ENCODE measurements at regions not wholly inside any gene's neighbourhood (a gene's known extent, or its start where the extent isn't known, plus 50 kb on each side); places are given as distances from the start of the nearest gene placed in this dataset.

DNA sequence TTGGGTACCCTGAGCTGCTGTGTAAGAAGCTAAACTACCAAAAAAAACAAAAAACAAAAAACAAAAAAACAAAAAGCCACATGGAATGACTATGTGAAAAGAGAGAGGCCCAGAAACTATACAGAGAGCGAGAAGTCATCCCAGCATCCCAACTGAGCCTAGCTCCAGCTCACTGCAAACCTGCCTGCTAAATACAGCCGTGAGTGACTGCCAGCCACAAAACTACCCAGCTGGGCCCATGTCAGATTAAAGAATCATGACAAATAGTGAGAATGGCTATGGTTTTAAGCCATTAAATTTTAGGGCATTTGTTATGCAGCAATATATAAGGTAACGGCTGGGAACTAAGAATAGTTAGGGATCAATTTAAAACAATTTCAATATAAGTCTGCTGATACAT, 335.1 kb upstream of the PDE4D start:
- ChIA-PET CTCF (no interaction called here), POLR2A (no interaction called here)
- Mint-ChIP-seq H3K9me3 (ENCODE audit: low read depth) (no peaks in the 10 kb centered on the region), H3K27ac (no peak overlapping the region), H3K4me3 (no peak overlapping the region), H3K27me3 (no peaks in the 10 kb centered on the region), H3K4me1 (no peaks in the 10 kb centered on the region), H3K36me3 (ENCODE audit: low read depth) (no peaks in the 10 kb centered on the region)
- intact Hi-C loops (cut with DNase I, micrococcal nuclease) = no loop called here
- DNase-seq = no peak
- no peak for ATAC-seq

DNA sequence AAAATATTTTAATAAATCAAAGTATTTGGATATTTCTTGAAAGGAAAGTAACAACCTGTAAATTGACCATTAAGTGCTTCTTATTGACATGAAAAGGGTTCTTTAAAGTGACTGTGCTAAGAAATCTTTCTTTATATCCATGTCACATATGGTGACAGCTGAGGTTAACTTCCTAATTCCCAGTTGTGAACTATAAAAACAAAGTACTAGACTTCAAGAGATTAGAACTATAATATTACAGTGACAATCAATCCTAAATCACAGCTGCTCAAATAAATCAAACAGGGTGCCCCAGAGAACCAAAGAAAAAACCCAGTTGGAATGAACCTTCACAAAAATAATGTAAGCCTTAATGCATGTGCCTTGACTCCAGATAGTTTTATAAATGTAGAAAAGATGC, 332.6 kb upstream of the PDE4D start:
- H3K27me3 Mint-ChIP-seq = no peaks in the 10 kb centered on the region
- ChIA-PET POLR2A (no interaction called here), CTCF (no interaction called here)
- ATAC-seq (no peak), DNase-seq (no peak)
- no peaks in the 10 kb centered on the region for H3K4me1 Mint-ChIP-seq
- H3K36me3 Mint-ChIP-seq (ENCODE audit: low read depth) = no peaks in the 10 kb centered on the region
- intact Hi-C loops (cut with DNase I, micrococcal nuclease) = no loop called here
- H3K4me3 Mint-ChIP-seq = no peak overlapping the region
- no peaks in the 10 kb centered on the region for H3K9me3 Mint-ChIP-seq (ENCODE audit: low read depth)
- H3K27ac Mint-ChIP-seq = no peak overlapping the region

DNA sequence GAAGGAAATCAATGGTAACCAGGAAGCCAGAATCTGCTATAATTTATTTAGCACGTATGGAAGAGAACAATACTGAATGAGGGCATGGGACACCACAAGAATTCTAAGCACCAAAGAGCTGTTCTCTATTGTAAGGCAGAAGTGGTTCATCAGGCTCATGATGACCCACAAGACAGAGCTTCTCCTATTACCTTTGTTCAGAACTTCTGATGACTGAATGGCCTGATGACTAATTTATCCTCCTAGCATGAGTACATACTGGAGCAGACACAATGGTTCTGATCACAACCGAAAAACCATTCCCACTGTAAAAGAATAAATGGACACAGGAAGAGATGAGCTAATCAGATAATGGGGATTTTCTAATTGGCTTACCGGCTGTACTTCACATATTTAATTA, 329.8 kb upstream of the PDE4D start:
- CTCF ChIA-PET = interaction anchor here (0.9 kb wide), 1 partner anchor 18 kb away, joined by 3 read pairs; no protein-coding TSS in a partner anchor
- Mint-ChIP-seq H3K4me1 (no peaks in the 10 kb centered on the region), H3K4me3 (no peak overlapping the region), H3K27ac (no peak overlapping the region), H3K27me3 (no peaks in the 10 kb centered on the region), H3K9me3 (ENCODE audit: low read depth) (no peaks in the 10 kb centered on the region), H3K36me3 (ENCODE audit: low read depth) (no peaks in the 10 kb centered on the region)
- POLR2A ChIA-PET = no interaction called here
- ATAC-seq (no peak), DNase-seq (no peak)
- intact Hi-C loops (cut with DNase I, micrococcal nuclease) = no loop called here

DNA sequence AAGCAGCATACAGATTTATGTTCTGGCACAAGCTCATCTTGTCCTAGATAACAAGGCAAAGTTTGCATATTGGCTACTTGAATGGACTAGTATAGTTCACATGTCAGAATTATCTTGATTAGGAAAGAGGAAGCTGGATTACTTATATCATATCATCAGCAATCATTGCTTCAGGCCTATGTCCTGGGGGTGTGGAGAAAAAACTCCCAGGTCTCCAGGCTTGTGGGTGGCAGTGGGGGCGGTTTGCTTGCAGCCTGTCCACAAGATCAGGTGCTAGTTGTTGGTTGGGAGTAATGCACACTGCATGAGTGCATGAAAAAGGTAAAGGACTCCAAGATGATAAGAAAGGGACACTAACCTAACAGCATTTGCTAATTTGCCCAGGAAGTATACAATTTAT, 326.4 kb upstream of the PDE4D start:
- H3K4me3 Mint-ChIP-seq = no peak overlapping the region
- no peak for DNase-seq
- no peaks in the 10 kb centered on the region for H3K9me3 Mint-ChIP-seq (ENCODE audit: low read depth)
- no peak overlapping the region for H3K27ac Mint-ChIP-seq
- H3K27me3 Mint-ChIP-seq = no peaks in the 10 kb centered on the region
- ChIA-PET POLR2A (no interaction called here), CTCF (no interaction called here)
- H3K36me3 Mint-ChIP-seq (ENCODE audit: low read depth) = no peaks in the 10 kb centered on the region
- no peaks in the 10 kb centered on the region for H3K4me1 Mint-ChIP-seq
- intact Hi-C loops (cut with DNase I, micrococcal nuclease) = no loop called here
- no peak for ATAC-seq

DNA sequence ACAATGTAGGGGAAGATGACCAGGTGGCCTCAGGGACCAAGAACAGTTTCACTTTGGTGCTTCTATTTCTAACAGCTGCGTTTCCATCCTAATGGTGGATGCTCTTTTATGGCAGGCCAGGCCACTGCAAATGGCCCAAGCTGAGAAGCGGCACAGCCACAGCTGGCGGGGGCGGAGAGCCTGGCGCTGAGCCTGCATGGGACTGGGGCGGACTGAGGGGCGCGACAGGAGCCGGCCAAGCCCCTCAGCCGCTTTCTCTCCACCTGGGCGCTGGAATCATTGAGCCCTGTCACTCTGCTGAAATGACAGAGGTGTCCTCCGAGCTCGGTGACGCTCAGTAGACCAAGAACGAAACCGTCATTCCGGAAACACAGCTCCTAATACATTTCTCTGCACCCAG, 317.3 kb upstream of the PDE4D start:
- no peak overlapping the region for H3K4me3 Mint-ChIP-seq
- peaks cover 2% of the 10 kb centered on the region for H3K9me3 Mint-ChIP-seq (ENCODE audit: low read depth)
- DNase-seq (no peak), ATAC-seq (no peak)
- ChIA-PET CTCF (no interaction called here), POLR2A (no interaction called here)
- intact Hi-C loops (cut with DNase I, micrococcal nuclease) = no loop called here
- no peaks in the 10 kb centered on the region for H3K27me3 Mint-ChIP-seq
- no peaks in the 10 kb centered on the region for H3K4me1 Mint-ChIP-seq
- no peaks in the 10 kb centered on the region for H3K36me3 Mint-ChIP-seq (ENCODE audit: low read depth)
- H3K27ac Mint-ChIP-seq = no peak overlapping the region

DNA sequence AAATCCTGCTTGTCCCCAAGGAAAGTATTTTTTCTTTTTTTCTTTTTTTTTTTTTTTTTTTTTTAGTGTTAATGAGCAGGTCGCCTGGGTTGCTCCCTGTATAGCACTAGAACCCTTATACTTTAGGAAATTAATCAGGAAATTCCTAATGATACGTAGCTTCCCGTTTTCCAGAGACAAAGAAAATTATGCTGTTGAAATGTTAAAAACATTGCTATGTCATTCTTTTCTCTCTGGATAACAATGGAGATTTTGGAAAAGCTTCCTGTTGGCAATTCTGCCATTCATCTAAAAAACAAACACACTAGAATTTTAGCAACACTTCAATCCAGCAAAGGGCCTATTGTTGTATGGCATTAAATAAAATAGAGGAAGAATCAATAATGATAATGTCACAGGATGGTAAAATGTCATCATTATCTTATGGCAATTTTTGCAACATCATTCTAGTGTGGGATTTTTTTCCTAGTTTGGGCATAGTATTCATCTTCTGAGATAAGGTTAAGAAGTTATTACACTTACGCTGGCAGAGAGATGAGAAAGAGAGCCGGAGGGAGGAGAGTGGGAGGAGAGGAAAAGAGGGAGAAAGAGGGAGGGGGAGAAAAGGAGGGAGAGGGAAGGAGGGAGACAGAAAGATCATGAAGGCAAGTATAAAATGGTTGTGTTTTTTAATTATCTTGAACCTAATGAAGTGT, 315.8 kb upstream of the PDE4D start:
- DNase-seq (no peak), ATAC-seq (no peak)
- H3K9me3 Mint-ChIP-seq (ENCODE audit: low read depth) = peaks cover 2% of the 10 kb centered on the region
- no peak overlapping the region for H3K27ac Mint-ChIP-seq
- no peaks in the 10 kb centered on the region for H3K36me3 Mint-ChIP-seq (ENCODE audit: low read depth)
- intact Hi-C loops (cut with DNase I, micrococcal nuclease) = no loop called here
- POLR2A ChIA-PET = no interaction called here
- no peaks in the 10 kb centered on the region for H3K4me1 Mint-ChIP-seq
- CTCF ChIA-PET = no interaction called here
- no peaks in the 10 kb centered on the region for H3K27me3 Mint-ChIP-seq
- H3K4me3 Mint-ChIP-seq = no peak overlapping the region

DNA sequence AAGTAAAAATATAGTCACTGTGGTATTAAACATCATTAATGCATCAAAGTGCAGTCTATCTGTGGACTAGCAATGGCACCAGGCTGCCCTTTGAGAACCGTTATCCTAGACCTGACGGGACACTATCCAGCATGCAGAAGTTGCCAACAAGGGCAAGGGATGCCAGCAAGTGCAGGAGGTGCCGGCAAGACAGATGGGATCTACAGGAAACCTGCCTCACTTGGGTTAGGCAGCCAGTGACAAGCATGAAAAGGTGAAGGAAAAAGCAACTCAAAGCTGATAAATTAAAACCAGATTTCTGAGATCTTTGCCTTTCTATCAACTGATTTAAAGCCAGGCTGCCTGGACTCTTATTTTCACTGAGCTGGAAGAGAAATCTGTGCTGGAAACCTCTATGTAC, 315.2 kb upstream of the PDE4D start:
- no peak for DNase-seq
- Mint-ChIP-seq H3K9me3 (ENCODE audit: low read depth) (peaks cover 2% of the 10 kb centered on the region), H3K27ac (no peak overlapping the region), H3K4me3 (no peak overlapping the region), H3K27me3 (no peaks in the 10 kb centered on the region), H3K4me1 (no peaks in the 10 kb centered on the region), H3K36me3 (ENCODE audit: low read depth) (no peaks in the 10 kb centered on the region)
- intact Hi-C loops (cut with DNase I, micrococcal nuclease) = no loop called here
- ChIA-PET CTCF (interaction anchor here (1.3 kb wide), 1 partner anchor 27 kb away, joined by 3 read pairs; no protein-coding TSS in a partner anchor), POLR2A (no interaction called here)
- ATAC-seq = no peak

DNA sequence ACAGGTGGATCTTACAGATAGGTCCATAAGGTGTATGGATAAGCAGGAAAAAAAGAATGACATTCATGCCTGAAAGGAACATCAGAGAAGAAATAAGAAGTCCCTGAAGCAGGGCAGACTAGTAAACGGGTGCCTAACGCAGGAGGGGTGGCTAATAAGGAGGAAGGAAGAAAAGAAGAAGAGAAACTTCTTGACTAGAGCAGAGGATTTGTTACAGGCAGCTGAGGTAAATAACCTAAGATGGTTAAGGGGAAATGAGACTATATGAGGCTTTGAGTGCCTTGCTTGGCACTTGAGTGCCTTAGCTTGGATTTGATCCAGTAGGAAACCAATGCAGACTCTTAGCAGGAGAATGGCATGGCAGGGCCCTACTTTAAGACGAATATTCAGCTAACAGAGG, 313.5 kb upstream of the PDE4D start:
- Mint-ChIP-seq H3K27ac (no peak overlapping the region), H3K4me3 (no peak overlapping the region), H3K27me3 (no peaks in the 10 kb centered on the region), H3K36me3 (ENCODE audit: low read depth) (no peaks in the 10 kb centered on the region), H3K9me3 (ENCODE audit: low read depth) (no peaks in the 10 kb centered on the region), H3K4me1 (no peaks in the 10 kb centered on the region)
- ATAC-seq (no peak), DNase-seq (no peak)
- CTCF ChIA-PET = no interaction called here
- intact Hi-C loops (cut with DNase I, micrococcal nuclease) = no loop called here
- POLR2A ChIA-PET = no interaction called here

DNA sequence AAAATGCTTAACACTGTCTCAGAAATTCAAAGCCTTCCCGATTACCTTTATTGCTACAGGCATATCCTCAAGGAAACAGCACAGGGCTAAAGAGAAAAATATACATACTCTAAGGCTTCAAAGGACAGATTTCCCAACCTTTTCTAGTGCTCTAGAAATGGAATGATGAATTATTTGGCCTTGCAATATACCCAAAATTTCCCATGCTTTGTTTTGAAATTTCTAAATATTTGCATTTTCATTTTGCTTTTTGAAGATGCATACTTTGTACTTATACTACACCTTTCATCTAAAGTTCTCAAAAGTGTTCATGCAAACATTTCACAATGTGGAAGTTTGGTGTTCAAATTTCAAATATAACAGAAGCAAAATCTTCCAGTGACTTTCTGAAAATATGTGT, 312.7 kb upstream of the PDE4D start:
- DNase-seq = no peak
- Mint-ChIP-seq H3K4me3 (no peak overlapping the region), H3K27me3 (no peaks in the 10 kb centered on the region), H3K27ac (no peak overlapping the region), H3K9me3 (ENCODE audit: low read depth) (no peaks in the 10 kb centered on the region), H3K4me1 (no peaks in the 10 kb centered on the region), H3K36me3 (ENCODE audit: low read depth) (no peaks in the 10 kb centered on the region)
- intact Hi-C loops (cut with DNase I, micrococcal nuclease) = no loop called here
- POLR2A ChIA-PET = no interaction called here
- ATAC-seq = no peak
- CTCF ChIA-PET = no interaction called here

DNA sequence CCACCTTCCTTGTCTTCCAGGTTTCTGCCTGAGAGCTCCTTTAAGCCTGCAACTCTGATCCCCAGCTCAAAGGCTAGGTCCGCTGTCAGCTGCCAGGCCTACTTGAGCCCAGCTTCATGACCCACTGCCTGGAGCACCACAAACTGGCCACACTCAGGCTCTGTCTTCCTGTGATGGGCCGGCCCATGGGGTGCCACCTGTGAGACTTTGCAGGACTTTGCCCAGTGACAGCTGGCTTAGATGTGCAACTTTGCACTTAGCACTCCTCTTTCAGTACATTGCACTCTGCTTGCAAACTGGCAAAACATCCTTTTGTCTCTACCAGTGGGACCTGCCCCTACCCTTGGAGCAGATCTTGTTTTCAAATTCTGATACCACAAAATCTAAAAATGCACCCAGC, 311.5 kb upstream of the PDE4D start:
- intact Hi-C loops (cut with DNase I, micrococcal nuclease) = no loop called here
- POLR2A ChIA-PET = no interaction called here
- no peaks in the 10 kb centered on the region for H3K4me1 Mint-ChIP-seq

DNA sequence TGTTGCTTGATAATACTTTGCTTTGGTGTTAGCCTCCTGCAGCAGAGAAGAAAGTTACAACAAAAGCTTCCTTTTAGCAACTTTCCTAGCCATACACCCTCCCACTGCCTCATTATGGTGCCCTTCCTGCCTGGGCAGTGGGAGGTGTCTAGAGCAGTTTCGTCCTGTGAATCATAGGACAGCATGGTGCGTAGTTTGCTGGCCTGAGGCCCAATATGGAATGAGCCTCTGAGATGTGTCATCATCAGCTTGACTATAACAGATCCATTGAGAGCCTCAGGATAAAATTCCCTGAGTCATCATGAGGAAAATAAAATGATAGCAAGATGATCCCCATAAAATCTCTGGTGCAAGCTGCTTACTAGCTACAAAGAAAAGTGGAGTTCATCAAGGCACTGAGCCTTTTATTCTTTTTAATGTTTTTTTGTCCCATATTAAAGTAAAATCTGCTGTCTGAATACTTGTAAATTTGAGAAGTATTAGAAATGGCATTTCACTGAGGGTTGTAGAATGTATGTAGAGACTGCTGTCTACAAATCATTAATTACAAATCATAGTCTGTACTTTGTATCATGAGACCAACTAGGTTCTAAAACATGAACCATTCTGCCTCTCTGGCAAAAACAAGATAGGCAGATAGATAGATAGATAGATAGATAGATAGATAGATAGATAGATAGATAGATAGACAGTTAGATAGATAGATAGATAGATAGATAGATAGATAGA, 303.0 kb upstream of the PDE4D start:
- no peaks in the 10 kb centered on the region for H3K27me3 Mint-ChIP-seq
- ATAC-seq (no peak), DNase-seq (no peak)
- no peak overlapping the region for H3K27ac Mint-ChIP-seq
- H3K4me1 Mint-ChIP-seq = no peaks in the 10 kb centered on the region
- peaks cover 3% of the 10 kb centered on the region for H3K9me3 Mint-ChIP-seq (ENCODE audit: low read depth)
- ChIA-PET CTCF (no interaction called here), POLR2A (no interaction called here)
- intact Hi-C loops (cut with DNase I, micrococcal nuclease) = no loop called here
- H3K36me3 Mint-ChIP-seq (ENCODE audit: low read depth) = no peaks in the 10 kb centered on the region
- H3K4me3 Mint-ChIP-seq = no peak overlapping the region

More for the DNA sequence above, 311.5 kb upstream of the PDE4D start:
- Mint-ChIP-seq H3K9me3 (ENCODE audit: low read depth) (no peaks in the 10 kb centered on the region), H3K27me3 (no peaks in the 10 kb centered on the region), H3K36me3 (ENCODE audit: low read depth) (no peaks in the 10 kb centered on the region), H3K27ac (no peak overlapping the region), H3K4me3 (no peak overlapping the region)
- CTCF ChIA-PET = no interaction called here
- no peak for ATAC-seq
- no peak for DNase-seq

DNA sequence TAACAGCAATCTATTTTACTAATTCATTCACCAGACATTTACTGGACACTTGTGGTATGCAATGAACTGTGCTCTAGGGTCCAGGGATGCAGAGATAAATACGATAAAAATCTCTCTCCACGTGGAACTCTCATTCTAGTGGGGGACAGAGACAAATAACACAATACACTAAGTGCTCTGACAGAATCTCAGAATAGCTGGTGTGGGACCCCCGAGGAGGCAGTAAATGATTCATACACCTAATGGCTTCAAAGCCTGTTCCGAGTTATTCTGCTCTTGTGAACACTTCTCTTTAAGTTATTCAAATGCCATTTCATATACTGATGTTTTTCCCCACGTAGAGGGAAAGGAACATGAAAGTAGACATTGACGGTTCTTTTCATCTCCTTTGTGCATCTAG, 302.0 kb upstream of the PDE4D start:
- ChIA-PET CTCF (no interaction called here), POLR2A (no interaction called here)
- H3K27ac Mint-ChIP-seq = no peak overlapping the region
- ATAC-seq (no peak), DNase-seq (no peak)
- no peaks in the 10 kb centered on the region for H3K4me1 Mint-ChIP-seq
- H3K27me3 Mint-ChIP-seq = no peaks in the 10 kb centered on the region
- no peak overlapping the region for H3K4me3 Mint-ChIP-seq
- H3K9me3 Mint-ChIP-seq (ENCODE audit: low read depth) = peaks cover 3% of the 10 kb centered on the region
- intact Hi-C loops (cut with DNase I, micrococcal nuclease) = no loop called here
- no peaks in the 10 kb centered on the region for H3K36me3 Mint-ChIP-seq (ENCODE audit: low read depth)

Measured in activated CD4-positive, alpha-beta T cell treated with anti-CD3 and anti-CD28 coated beads for 36 hours (primary cell).